Ramos (cell line): ENCODE measurements at regions not wholly inside any gene's neighbourhood (a gene's known extent, or its start where the extent isn't known, plus 50 kb on each side); places are given as distances from the start of the nearest gene placed in this dataset.
"Not testable (repeated sequence)": the region's sequence is repeated elsewhere in the genome, so short reads cannot be mapped to it uniquely, and the experiment has no call there.

Source experiments
- in situ Hi-C: fragments of 300-500 bp; cut with MboI; formaldehyde crosslinking; loops from one replicate; pipeline ENCODE4 v1.14.3; 2022; ENCODE audit warnings: low sequenced_read_pairs; ENCODE audit not compliant: unreplicated experiment

GRCh38 chr12:125346362-125346761 lies 281.1 kb downstream of the AACS start:
- in situ Hi-C loops, result no loop called here

- in situ Hi-C loops, result no loop called here
Observed at GRCh38 chr12:125351788-125352187, 286.6 kb downstream of the AACS start.

- in situ Hi-C loops, result not testable (repeated sequence)
Observed at GRCh38 chr12:125353002-125353401, 287.8 kb downstream of the AACS start.

- in situ Hi-C loops, result no loop called here
Observed at GRCh38 chr12:125353871-125354270, 288.6 kb downstream of the AACS start.

- in situ Hi-C loops, result no loop called here
Observed at GRCh38 chr12:125355614-125356013, 290.4 kb downstream of the AACS start.

GRCh38 chr12:125356111-125356510 lies 290.9 kb downstream of the AACS start:
- in situ Hi-C loops, result no loop called here

GRCh38 chr12:125357561-125357960 lies 292.3 kb downstream of the AACS start:
- in situ Hi-C loops, result no loop called here

- in situ Hi-C loops, result no loop called here
Observed at GRCh38 chr12:125360540-125360939, 295.3 kb downstream of the AACS start.

- in situ Hi-C loops, result no loop called here
Observed at GRCh38 chr12:125371033-125371432, 305.8 kb downstream of the AACS start.

GRCh38 chr12:125372085-125372484 lies 306.9 kb downstream of the AACS start:
- in situ Hi-C loops, result no loop called here

GRCh38 chr12:125373375-125373774 lies 308.1 kb downstream of the AACS start:
- in situ Hi-C loops, result no loop called here

- in situ Hi-C loops, result no loop called here
Observed at GRCh38 chr12:125376422-125376821, 311.2 kb downstream of the AACS start.

GRCh38 chr12:125377093-125377492 lies 311.9 kb downstream of the AACS start:
- in situ Hi-C loops, result no loop called here

GRCh38 chr12:125381373-125381772 lies 316.1 kb downstream of the AACS start:
- in situ Hi-C loops, result no loop called here

- in situ Hi-C loops, result no loop called here
Observed at GRCh38 chr12:125382926-125383325, 317.7 kb downstream of the AACS start.

GRCh38 chr12:125386652-125387051 lies 321.4 kb downstream of the AACS start:
- in situ Hi-C loops, result no loop called here

GRCh38 chr12:125387206-125387605 lies 322.0 kb downstream of the AACS start:
- in situ Hi-C loops, result no loop called here

- in situ Hi-C loops, result no loop called here
Observed at GRCh38 chr12:125389061-125389697, 323.9 kb downstream of the AACS start.

GRCh38 chr12:125393569-125393968 lies 328.3 kb downstream of the AACS start:
- in situ Hi-C loops, result loop anchor here (10.0 kb wide), 1 partner anchor 209 kb away; the partner anchor contains the start of gene TMEM132B

GRCh38 chr12:125395583-125396215 lies 330.5 kb downstream of the AACS start:
- in situ Hi-C loops, result loop anchor here (10.0 kb wide), 1 partner anchor 211 kb away; the partner anchor contains the start of gene TMEM132B

- in situ Hi-C loops, result loop anchor here (10.0 kb wide), 1 partner anchor 215 kb away; the partner anchor contains the start of gene TMEM132B
Observed at GRCh38 chr12:125399489-125399888, 334.3 kb downstream of the AACS start.
